IPS DF 6.9 (cell line): ENCODE measurements at regions not wholly inside any gene's neighbourhood (a gene's known extent, or its start where the extent isn't known, plus 50 kb on each side); places are given as distances from the start of the nearest gene placed in this dataset.
"Not testable (repeated sequence)": the region's sequence is repeated elsewhere in the genome, so short reads cannot be mapped to it uniquely, and the experiment has no call there.

Experiments
- DNase-seq: peaks from one replicate; pipeline ENCODE4 v3.0.0-alpha.2; 2013; ENCODE audit warnings: low read depth, low spot score
- H3K27ac ChIP-seq: one replicate; pipeline ENCODE4 v1.5.1; 2013; ENCODE audit warnings: low read length, control low read depth
- H3K27me3 ChIP-seq: 2 replicates; pipeline ENCODE4 v1.6.1; 2013; ENCODE audit warnings: mild to moderate bottlenecking, low read length; ENCODE audit not compliant: control insufficient read depth, insufficient read depth
- H3K36me3 ChIP-seq: 2 replicates; pipeline ENCODE4 v1.6.1; 2013; ENCODE audit warnings: low read length; ENCODE audit not compliant: control insufficient read depth, insufficient read depth
- H3K4me1 ChIP-seq: 2 replicates; pipeline ENCODE4 v1.6.1; 2013; ENCODE audit warnings: low read length; ENCODE audit not compliant: control insufficient read depth, insufficient read depth
- H3K4me3 ChIP-seq: 2 replicates; pipeline ENCODE4 v1.5.1; 2013; ENCODE audit warnings: mild to moderate bottlenecking, low read length
- H3K9me3 ChIP-seq: 2 replicates; pipeline ENCODE4 v1.6.1; 2013; ENCODE audit warnings: low read length, inconsistent platforms; ENCODE audit not compliant: control insufficient read depth, insufficient read depth
- WGBS: extraction: QIAGEN DNeasy Blood & Tissue Kit; methylation state at CpG from one replicate; pipeline ENCODE4 v1.1.7; 2013; ENCODE audit warnings: mixed read lengths, missing lambda C conversion rate; ENCODE audit not compliant: insufficient read length, insufficient coverage; 5-methylcytosine and 5-hydroxymethylcytosine counted together

DNA sequence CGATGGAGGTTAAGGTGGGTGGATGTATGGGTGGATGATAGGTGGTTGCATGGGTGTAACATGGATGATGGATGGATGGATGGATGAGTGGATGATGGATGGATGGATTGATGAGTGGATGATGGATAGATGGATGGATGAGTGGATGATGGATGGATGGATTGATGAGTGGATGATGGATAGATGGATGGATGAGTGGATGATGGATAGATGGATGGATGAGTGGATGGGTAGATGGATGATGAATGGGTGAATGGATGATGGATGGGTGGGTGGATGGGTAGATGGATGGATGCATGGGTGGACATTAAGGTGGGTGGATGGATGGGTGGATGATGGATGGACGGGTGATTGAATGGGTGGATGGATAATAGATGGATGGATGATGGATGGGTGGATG, 136.5 kb upstream of the FOXD4L5 start:
- not testable (repeated sequence) for DNase-seq, H3K9me3 ChIP-seq

DNA sequence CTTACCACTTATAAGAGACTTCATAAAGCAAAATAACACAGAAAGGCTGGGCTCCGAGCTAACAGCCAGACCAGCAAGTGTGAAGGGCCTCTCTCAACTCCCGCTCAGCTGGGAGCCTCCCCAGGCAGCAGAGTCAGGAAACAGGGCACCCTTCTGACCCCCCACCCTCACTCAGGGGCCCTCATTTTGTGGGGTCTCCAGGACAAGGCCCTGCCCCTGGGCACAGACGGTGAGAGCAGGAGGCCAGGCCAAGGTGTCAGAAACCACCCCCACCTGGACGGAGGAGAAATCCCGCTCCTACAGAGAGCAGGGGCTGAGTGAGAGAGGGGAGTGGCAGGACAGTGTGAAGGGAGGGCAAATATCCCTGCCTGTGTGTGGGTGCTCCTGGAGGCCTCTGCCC, 135.8 kb upstream of the FOXD4L5 start:
- Histone ChIP-seq H3K4me3 (no peak overlapping the region), H3K36me3 (no peaks in the 10 kb centered on the region), H3K4me1 (no peaks in the 10 kb centered on the region), H3K27ac (no peak overlapping the region), H3K27me3 (no peaks in the 10 kb centered on the region), H3K9me3 (peaks cover under 1% of the 10 kb centered on the region)
- DNase-seq: no peak
- WGBS: no CpG with 5 or more reads among the region's 5 CpGs

More for the DNA sequence above, 136.5 kb upstream of the FOXD4L5 start:
- H3K27me3 ChIP-seq, H3K36me3 ChIP-seq, H3K4me1 ChIP-seq, H3K4me3 ChIP-seq, H3K27ac ChIP-seq: not testable (repeated sequence)
- WGBS: 100% methylated on average over 1 of the region's 2 CpGs

DNA sequence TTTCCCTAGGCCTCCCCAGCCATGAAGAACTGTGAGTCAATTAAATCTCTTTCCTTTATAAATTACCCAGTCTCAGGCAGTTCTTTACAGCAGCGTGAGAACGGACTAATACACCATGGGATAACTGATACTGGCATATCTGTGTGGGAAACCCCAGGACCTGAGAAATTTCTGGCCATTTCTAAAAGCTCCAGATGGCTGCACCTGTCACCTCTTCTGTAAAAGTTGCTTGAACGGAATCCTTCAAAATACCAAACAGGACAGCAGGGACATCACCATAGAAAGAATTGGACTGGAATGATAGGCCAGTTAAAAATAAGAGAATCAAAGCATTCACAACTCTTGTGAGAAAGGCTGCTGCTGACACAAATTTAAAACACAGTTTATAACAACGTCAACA, 134.0 kb upstream of the FOXD4L5 start:
- not testable (repeated sequence) for H3K4me1 ChIP-seq, H3K27me3 ChIP-seq, DNase-seq, H3K4me3 ChIP-seq, H3K9me3 ChIP-seq, H3K36me3 ChIP-seq, H3K27ac ChIP-seq
- WGBS: no CpG with 5 or more reads among the region's 4 CpGs

DNA sequence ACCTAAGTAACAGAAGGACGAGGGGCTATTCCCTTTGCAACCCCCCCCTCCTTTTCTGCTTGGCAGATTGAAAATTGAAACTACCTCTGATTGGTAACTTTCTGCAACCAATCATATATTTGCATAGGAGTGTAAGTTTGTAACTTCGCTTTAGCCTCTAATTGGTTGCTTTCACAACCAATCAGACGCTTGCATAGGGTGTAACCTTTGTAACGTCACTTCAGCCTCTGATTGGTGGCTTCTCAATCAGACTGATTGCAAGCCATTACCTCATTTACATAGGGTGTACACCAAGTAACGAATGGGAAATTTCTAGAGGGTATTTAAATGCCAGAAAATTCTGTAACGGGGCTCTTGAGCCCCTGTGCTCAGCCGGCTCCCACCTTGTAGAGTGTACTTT, 131.9 kb upstream of the FOXD4L5 start:
- H3K36me3 ChIP-seq, H3K27me3 ChIP-seq, H3K27ac ChIP-seq, DNase-seq, H3K9me3 ChIP-seq, H3K4me3 ChIP-seq, H3K4me1 ChIP-seq: not testable (repeated sequence)
- no CpG with 5 or more reads among the region's 7 CpGs for WGBS

DNA sequence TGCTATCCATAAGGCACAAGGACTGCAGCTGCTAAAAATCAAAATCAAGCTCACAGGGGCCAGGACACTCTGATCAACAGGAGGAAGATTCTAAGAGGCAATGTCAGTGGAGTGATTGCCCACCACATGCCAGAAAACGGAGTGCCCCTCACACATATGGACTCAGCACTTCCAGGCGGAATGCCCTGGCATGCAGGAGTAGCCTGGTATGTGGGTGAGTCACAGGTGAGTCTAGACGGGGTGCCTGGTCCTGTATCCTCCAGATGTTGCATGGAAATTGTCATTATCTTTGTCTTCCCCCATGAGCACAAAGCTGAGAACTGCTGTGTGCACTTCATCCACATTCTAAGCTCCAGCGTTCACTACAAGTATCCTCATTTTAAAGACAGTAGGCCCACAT, 129.2 kb upstream of the FOXD4L5 start:
- WGBS: no CpG with 5 or more reads among the region's 4 CpGs
- not testable (repeated sequence) for H3K9me3 ChIP-seq

DNA sequence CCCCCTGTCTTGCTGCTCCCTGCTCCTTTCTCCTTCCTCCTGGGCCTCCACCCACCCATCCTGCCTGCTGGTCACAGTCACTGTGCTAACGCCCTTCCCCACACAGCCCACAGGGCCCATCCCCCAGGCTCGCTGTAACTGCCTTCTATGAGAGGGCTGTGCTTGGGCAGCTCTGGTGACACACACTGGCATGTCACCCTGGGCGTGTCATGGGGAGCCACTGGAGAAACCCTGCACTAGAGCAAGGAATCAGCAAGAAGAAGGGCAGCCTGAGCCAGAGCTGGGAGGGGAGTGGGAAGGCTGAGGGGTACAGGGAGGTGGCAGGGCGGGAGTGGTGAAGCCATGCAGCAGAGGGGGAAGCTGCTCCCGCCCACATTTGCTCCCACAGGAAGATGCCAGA, 128.4 kb upstream of the FOXD4L5 start:
- not testable (repeated sequence) for H3K36me3 ChIP-seq, H3K4me3 ChIP-seq, H3K4me1 ChIP-seq, H3K9me3 ChIP-seq, H3K27ac ChIP-seq, DNase-seq, H3K27me3 ChIP-seq
- no CpG with 5 or more reads among the region's 5 CpGs for WGBS

More for the DNA sequence above, 129.2 kb upstream of the FOXD4L5 start:
- not testable (repeated sequence) for H3K4me3 ChIP-seq, H3K27ac ChIP-seq, H3K4me1 ChIP-seq, DNase-seq, H3K27me3 ChIP-seq, H3K36me3 ChIP-seq

DNA sequence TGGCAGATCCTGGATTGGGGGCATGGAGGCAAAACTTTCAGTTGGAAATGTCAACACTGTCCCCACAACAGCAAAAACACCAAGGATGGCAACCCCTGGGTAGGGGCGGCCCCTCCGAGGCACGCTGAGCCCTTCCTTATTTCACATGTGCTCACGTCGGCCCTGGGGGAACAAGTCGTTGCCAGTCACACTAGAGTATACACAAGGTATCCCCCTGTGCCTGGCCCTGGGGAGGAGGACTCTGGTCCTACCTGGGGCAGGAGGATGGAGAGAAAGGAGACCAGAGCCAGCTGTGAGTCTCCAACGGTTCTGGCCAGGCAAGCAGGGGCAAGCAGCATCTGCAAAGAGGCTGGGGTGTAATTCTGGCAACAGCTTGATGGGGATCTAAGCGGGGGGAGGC, 126.9 kb upstream of the FOXD4L5 start:
- Histone ChIP-seq H3K36me3 (no peaks in the 10 kb centered on the region), H3K27ac (no peak overlapping the region), H3K4me1 (no peaks in the 10 kb centered on the region), H3K4me3 (no peak overlapping the region), H3K27me3 (no peaks in the 10 kb centered on the region), H3K9me3 (peaks cover 10% of the 10 kb centered on the region)
- no CpG with 5 or more reads among the region's 8 CpGs for WGBS
- DNase-seq: no peak

DNA sequence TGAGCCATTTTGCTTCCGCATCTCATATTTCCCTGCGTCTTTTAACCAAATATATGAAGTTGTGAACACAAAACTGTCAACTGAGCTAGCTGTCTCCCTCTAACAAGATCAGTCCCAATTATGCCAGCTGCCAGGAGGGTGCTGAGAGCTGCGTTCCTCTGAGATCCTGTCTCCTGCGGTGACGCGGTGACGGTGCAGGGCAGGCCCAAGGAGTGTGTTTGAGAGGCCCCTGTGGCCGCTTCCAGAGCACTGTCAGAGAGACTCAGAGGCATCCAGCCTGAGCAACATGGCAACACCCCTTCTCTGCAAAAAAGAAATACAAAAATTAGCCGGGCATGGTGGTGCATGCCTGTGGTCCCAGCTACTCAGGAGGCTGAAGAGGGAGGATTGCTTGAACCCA, 126.3 kb upstream of the FOXD4L5 start:
- no peak for DNase-seq
- H3K4me3 ChIP-seq: no peak overlapping the region
- no peaks in the 10 kb centered on the region for H3K4me1 ChIP-seq
- peaks cover 10% of the 10 kb centered on the region for H3K9me3 ChIP-seq
- H3K27me3 ChIP-seq: no peaks in the 10 kb centered on the region
- H3K27ac ChIP-seq: no peak overlapping the region
- no peaks in the 10 kb centered on the region for H3K36me3 ChIP-seq
- no CpG with 5 or more reads among the region's 9 CpGs for WGBS

DNA sequence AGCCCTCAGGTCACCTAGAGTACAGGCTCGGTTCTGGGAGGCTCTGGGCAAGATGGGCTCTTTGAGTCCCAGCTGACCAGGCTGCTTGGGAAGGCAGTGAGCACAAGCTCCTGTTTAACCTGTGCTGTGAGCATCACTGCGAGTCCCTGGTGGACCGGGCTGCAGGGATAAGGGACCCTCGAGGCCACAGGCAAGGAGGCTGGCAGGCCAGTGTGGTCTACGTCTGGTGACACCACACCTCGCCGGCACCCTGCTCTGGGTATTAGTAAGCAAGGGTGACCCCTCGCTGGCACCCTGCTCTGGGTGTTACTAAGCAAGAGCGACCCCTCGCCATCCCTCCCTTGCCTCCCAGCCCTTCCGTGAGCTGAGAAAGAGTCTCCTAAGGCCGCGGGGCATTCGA, 125.9 kb upstream of the FOXD4L5 start:
- Histone ChIP-seq H3K4me1 (no peaks in the 10 kb centered on the region), H3K27ac (no peak overlapping the region), H3K27me3 (no peaks in the 10 kb centered on the region), H3K36me3 (no peaks in the 10 kb centered on the region), H3K4me3 (no peak overlapping the region), H3K9me3 (peaks cover 10% of the 10 kb centered on the region)
- WGBS: no CpG with 5 or more reads among the region's 14 CpGs
- no peak for DNase-seq

DNA sequence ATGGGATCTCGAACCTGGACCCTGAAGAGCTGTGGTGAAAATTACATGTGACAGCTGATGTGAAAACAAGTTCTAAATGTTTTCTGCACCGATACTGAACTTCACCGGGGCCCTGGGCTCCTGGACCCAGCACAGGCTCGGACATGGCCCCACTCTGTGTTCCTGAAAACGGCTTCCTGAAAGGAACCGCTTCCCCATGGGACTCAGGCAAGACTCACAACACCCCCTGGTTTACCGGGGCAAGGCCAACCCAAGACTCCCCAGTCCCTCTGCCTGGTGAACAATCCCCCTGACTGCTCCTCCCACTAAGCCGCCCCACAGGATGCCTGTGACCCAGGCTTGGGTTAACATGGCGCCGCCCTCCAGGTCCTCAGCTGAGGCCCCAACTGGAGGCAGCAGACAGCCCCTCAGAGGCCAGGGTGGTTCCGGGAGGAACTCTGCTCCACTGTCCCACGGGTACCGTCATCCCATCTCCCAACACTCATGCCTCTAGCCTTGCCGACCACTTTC, 124.5 kb upstream of the FOXD4L5 start:
- Histone ChIP-seq H3K36me3 (no peaks in the 10 kb centered on the region), H3K4me1 (no peaks in the 10 kb centered on the region), H3K4me3 (no peak overlapping the region), H3K27me3 (no peaks in the 10 kb centered on the region), H3K27ac (no peak overlapping the region), H3K9me3 (peaks cover 10% of the 10 kb centered on the region)
- no peak for DNase-seq
- WGBS: no CpG with 5 or more reads among the region's 14 CpGs

DNA sequence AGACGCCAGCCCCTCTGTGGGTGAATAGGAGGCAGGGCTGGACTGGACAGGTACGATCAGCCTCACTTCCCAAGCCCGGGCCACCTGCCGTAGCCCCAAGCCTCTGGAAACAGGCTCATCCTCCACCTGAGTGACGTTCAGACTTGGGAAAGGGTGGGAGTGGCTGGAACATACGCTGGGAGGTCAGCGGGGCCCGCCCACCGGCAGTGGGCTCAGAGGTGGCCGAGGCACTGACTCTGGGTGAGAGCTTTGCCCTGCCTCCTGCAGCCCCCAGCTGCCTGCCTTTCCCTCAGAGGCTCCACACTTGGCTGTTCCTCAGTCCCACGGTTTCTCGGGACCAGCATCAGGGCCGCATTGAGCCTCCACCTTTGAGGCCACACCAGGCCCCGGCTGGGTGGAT, 123.8 kb upstream of the FOXD4L5 start:
- no CpG with 5 or more reads among the region's 14 CpGs for WGBS
- H3K36me3 ChIP-seq, H3K27me3 ChIP-seq, H3K27ac ChIP-seq, H3K9me3 ChIP-seq, DNase-seq, H3K4me1 ChIP-seq, H3K4me3 ChIP-seq: not testable (repeated sequence)
